Endothelial cell of umbilical vein (primary cell): ENCODE measurements at regions not wholly inside any gene's neighbourhood (a gene's known extent, or its start where the extent isn't known, plus 50 kb on each side); places are given as distances from the start of the nearest gene placed in this dataset.

Experiments
- BruUV-seq: library from RNA; stranded (reverse); fragments of 400-500 nt; replicated peaks from 2 replicates; lab custom pipeline; 2021; lab: Mats Ljungman, UMichigan
- CTCF ChIA-PET: fragments of 300-600, 350-600 bp; sonication (Branson Sonifier 250); formaldehyde crosslinking; loops from one replicate; lab custom pipeline; 2021; ENCODE audit warnings: antibody characterized with exemption, inconsistent platforms; lab: Charles Lee
- POLR2A ChIA-PET: fragments of 300-600, 350-600 bp; sonication (Branson Sonifier 250); formaldehyde crosslinking; loops from one replicate; lab custom pipeline; 2021; ENCODE audit warnings: antibody characterized with exemption, inconsistent platforms; lab: Charles Lee
- DNase-seq: peaks from one replicate; pipeline ENCODE4 v3.0.0-alpha.2; 2011; ENCODE audit warnings: low read depth, low spot score
- FAIRE-seq: peaks from 2 replicates; lab custom pipeline; 2011; peaks lifted over from hg19 to GRCh38; lab: Jason Lieb, UNC
- H2AFZ ChIP-seq: 2 replicates; pipeline ENCODE4 v1.6.0; 2012; ENCODE audit warnings: low read depth, low read length, control low read depth, inconsistent platforms
- H3K27ac ChIP-seq: 2 replicates; pipeline ENCODE4 v1.5.1; 2011; ENCODE audit warnings: low read depth, mild to moderate bottlenecking, control low read depth, low read length, moderate library complexity; ENCODE audit not compliant: insufficient read depth
- H3K27me3 ChIP-seq, 2 experiments: 2 replicates each; pipeline versions ENCODE4 v1.6.0 to v1.6.1; 2011; ENCODE audit warnings: low read length in 2 of 2, mixed read lengths in 1 of 2; ENCODE audit not compliant: control insufficient read depth in 2 of 2, insufficient read depth in 2 of 2
- H3K36me3 ChIP-seq, 2 experiments: 2 replicates in 1 of 2; 3 replicates in 1 of 2; pipeline ENCODE4 v1.5.1; 2011; ENCODE audit warnings: low read length in 2 of 2, mild to moderate bottlenecking in 1 of 2, moderate library complexity in 1 of 2; ENCODE audit not compliant: control insufficient read depth in 2 of 2, insufficient read depth in 2 of 2; ENCODE audit errors: extremely low read depth in 1 of 2
- H3K4me1 ChIP-seq: 3 replicates; pipeline ENCODE4 v1.5.1; 2011; ENCODE audit warnings: mild to moderate bottlenecking, low read length; ENCODE audit not compliant: control insufficient read depth, insufficient read depth; ENCODE audit errors: extremely low read depth
- H3K4me2 ChIP-seq: 2 replicates; pipeline ENCODE4 v1.6.1; 2011; ENCODE audit warnings: low read length, control low read depth, mixed read lengths; ENCODE audit not compliant: insufficient read depth
- H3K4me3 ChIP-seq, 3 experiments: fragments of 200-600 bp in 1 of 3; sonication (generic), shearing (Covaris generic) in 1 of 3; replicated peaks in 1 of 3; 2 replicates each; pipeline ENCODE4 v1.5.1; 2011 to 2016; ENCODE audit warnings: control low read depth in 3 of 3, low read length in 3 of 3, mild to moderate bottlenecking in 2 of 3, inconsistent platforms in 1 of 3, low read depth in 1 of 3, moderate library complexity in 1 of 3; ENCODE audit not compliant: insufficient read depth in 1 of 3
- H3K79me2 ChIP-seq: 2 replicates; pipeline ENCODE4 v1.6.0; 2012; ENCODE audit warnings: low read length, inconsistent platforms; ENCODE audit not compliant: control insufficient read depth, insufficient read depth
- H3K9ac ChIP-seq: replicated peaks from 2 replicates; pipeline ENCODE3; 2011; ENCODE audit warnings: low read length, control low read depth; ENCODE audit not compliant: insufficient read depth; ENCODE audit errors: extremely low read depth
- H3K9me1 ChIP-seq: replicated peaks from 3 replicates; pipeline ENCODE4 v1.6.0; 2011; ENCODE audit warnings: mild to moderate bottlenecking, low read length; ENCODE audit not compliant: control insufficient read depth, insufficient read depth; ENCODE audit errors: extremely low read depth
- H3K9me3 ChIP-seq: replicated peaks from 2 replicates; pipeline ENCODE4 v1.5.1; 2012; ENCODE audit warnings: low read length, inconsistent platforms; ENCODE audit not compliant: control insufficient read depth, insufficient read depth
- H4K20me1 ChIP-seq: replicated peaks from 2 replicates; pipeline ENCODE3; 2011; ENCODE audit warnings: mild to moderate bottlenecking, low read length; ENCODE audit not compliant: control insufficient read depth, insufficient read depth; ENCODE audit errors: extremely low read depth
- EZH2 ChIP-seq: IDR thresholded peaks from 2 replicates; pipeline ENCODE4 v1.6.1; 2012; ENCODE audit warnings: borderline replicate concordance, low read depth, mild to moderate bottlenecking, moderate library complexity, low read length, inconsistent platforms; ENCODE audit not compliant: severe bottlenecking
- FOS ChIP-seq: IDR thresholded peaks from 2 replicates; pipeline ENCODE4 v1.6.1; 2011; ENCODE audit warnings: mild to moderate bottlenecking, low read length, moderate library complexity, borderline replicate concordance; ENCODE audit not compliant: insufficient read depth
- GATA2 ChIP-seq: IDR thresholded peaks from 2 replicates; pipeline ENCODE4 v1.7.0; 2011; ENCODE audit warnings: low read depth, mild to moderate bottlenecking, moderate library complexity, mixed read lengths, low read length; ENCODE audit not compliant: insufficient read length, insufficient read depth
- JUN ChIP-seq: IDR thresholded peaks from 2 replicates; pipeline ENCODE4 v1.6.1; 2011; ENCODE audit warnings: borderline replicate concordance, low read depth; ENCODE audit not compliant: insufficient read length, insufficient read depth
- MYC ChIP-seq: IDR thresholded peaks from one replicate; pipeline ENCODE4 v1.6.1; 2011; ENCODE audit warnings: mild to moderate bottlenecking, low read depth, low read length
- POLR2A ChIP-seq: IDR thresholded peaks from 2 replicates; pipeline ENCODE4 v1.6.1; 2012; ENCODE audit warnings: low read depth, mild to moderate bottlenecking, control low read depth, low read length
- POLR2AphosphoS5 ChIP-seq: IDR thresholded peaks from 2 replicates; pipeline ENCODE4 v1.6.1; 2012; ENCODE audit warnings: low read depth, mild to moderate bottlenecking, control low read depth, low read length, moderate library complexity; ENCODE audit not compliant: insufficient read depth
- dilution Hi-C: fragments of 300-500 bp; cut with MboI; formaldehyde crosslinking; loops from one replicate; pipeline ENCODE4 v1.15.0; 2019; ENCODE audit warnings: low sequenced_read_pairs; ENCODE audit not compliant: extremely low pct_ligation_motif_present
- intact Hi-C: fragments of 100-400 bp; cut with micrococcal nuclease; formaldehyde crosslinking; loops from one replicate; pipeline ENCODE4 v1.10.0; 2022
- TF ChIP-seq, protein P1 (sequence below): IDR thresholded peaks from 2 replicates; pipeline ENCODE4 v1.6.1; 2011; ENCODE audit not compliant: insufficient read depth, insufficient read length
- TF ChIP-seq, protein P2 (sequence below), 2 donors: IDR thresholded peaks; 1 replicate in 1 of 2; 2 replicates in 1 of 2; pipeline ENCODE4 v1.5.1; 2011; ENCODE audit warnings: low read length in 2 of 2, mild to moderate bottlenecking in 2 of 2, moderate library complexity in 2 of 2, control low read depth in 1 of 2, inconsistent platforms in 1 of 2, low read depth in 1 of 2; ENCODE audit not compliant: insufficient read depth in 1 of 2; ENCODE audit errors: extremely low read depth in 1 of 2

DNA sequence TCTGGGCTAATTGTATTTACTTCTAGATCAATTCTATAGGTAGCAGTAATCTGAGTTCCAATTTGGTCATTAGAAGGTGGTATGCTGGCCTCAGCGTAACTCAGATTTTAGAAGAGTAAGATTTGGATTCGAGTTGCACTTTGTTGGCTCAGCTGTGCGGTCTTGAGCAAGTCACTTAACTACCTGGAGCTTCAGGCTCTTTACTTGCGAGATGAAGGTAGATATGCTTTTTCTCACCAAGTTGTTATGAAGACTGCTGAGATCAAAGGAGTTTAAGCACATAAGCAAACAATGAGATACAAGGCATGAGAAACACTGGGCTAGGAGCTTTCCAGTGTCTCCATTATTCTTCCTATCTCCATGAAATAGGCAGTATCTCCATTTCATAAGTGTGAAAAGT is 133.8 kb upstream of the RANBP3L start:
- Histone ChIP-seq H3K27ac (no peak overlapping the region), H4K20me1 (no peaks in the 10 kb centered on the region), H3K36me3 (no peaks in the 10 kb centered on the region), H3K4me2 (no peak overlapping the region), H3K4me1 (no peaks in the 10 kb centered on the region), H3K79me2 (no peaks in the 10 kb centered on the region), H3K27me3 (no peaks in the 10 kb centered on the region), H3K9me3 (no peaks in the 10 kb centered on the region), H3K4me3 (no peak overlapping the region), H2AFZ (no peak overlapping the region), H3K9me1 (no peaks in the 10 kb centered on the region), H3K9ac (no peak overlapping the region)
- DNase-seq (no peak), FAIRE-seq (no peak)
- dilution Hi-C loops (no loop called here), intact Hi-C loops (no loop called here)
- CTCF ChIA-PET: no interaction called here
- BruUV-seq: no TSS peak
- TF ChIP-seq, protein P1, sequence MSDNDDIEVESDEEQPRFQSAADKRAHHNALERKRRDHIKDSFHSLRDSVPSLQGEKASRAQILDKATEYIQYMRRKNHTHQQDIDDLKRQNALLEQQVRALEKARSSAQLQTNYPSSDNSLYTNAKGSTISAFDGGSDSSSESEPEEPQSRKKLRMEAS: no peak
- TF ChIP-seq MYC: no peak
- TF ChIP-seq EZH2: no peak
- TF ChIP-seq FOS: no peak
- no peak for TF ChIP-seq JUN
- no peak for TF ChIP-seq POLR2AphosphoS5
- no peak for TF ChIP-seq GATA2
- no peak for TF ChIP-seq POLR2A
- TF ChIP-seq, protein P2, sequence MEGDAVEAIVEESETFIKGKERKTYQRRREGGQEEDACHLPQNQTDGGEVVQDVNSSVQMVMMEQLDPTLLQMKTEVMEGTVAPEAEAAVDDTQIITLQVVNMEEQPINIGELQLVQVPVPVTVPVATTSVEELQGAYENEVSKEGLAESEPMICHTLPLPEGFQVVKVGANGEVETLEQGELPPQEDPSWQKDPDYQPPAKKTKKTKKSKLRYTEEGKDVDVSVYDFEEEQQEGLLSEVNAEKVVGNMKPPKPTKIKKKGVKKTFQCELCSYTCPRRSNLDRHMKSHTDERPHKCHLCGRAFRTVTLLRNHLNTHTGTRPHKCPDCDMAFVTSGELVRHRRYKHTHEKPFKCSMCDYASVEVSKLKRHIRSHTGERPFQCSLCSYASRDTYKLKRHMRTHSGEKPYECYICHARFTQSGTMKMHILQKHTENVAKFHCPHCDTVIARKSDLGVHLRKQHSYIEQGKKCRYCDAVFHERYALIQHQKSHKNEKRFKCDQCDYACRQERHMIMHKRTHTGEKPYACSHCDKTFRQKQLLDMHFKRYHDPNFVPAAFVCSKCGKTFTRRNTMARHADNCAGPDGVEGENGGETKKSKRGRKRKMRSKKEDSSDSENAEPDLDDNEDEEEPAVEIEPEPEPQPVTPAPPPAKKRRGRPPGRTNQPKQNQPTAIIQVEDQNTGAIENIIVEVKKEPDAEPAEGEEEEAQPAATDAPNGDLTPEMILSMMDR (IDR thresholded peaks at IDR 0.05; ENCODE audit: extremely low read depth in 1 of 2, insufficient read depth in 1 of 2, low read depth in 1 of 2, low read length in 2 of 2): no peak
- POLR2A ChIA-PET: no interaction called here
